Fibroblast of gingiva (primary cell): ENCODE measurements at regions not wholly inside any gene's neighbourhood (a gene's known extent, or its start where the extent isn't known, plus 50 kb on each side); places are given as distances from the start of the nearest gene placed in this dataset.
A peak's percentile ranks its signal among the peaks of the same experiment; 100 is the strongest.

Experiments used
- DNase-seq: peaks from one replicate; pipeline ENCODE4 v3.0.0-alpha.2; 2011; ENCODE audit warnings: low read depth

- no peak for DNase-seq
These were observed 226.5 kb upstream of the ANKRD55 start for GRCh38 chr5:56459394-56460194.

- peak; percentile 40 for DNase-seq
These were observed 225.0 kb upstream of the ANKRD55 start for GRCh38 chr5:56457887-56458812.

- no peak for DNase-seq
These were observed 222.9 kb upstream of the ANKRD55 start for GRCh38 chr5:56456002-56456401.

- no peak for DNase-seq
These were observed 222.3 kb upstream of the ANKRD55 start for GRCh38 chr5:56455417-56455816.

GRCh38 chr5:56454219-56454862 is 221.2 kb upstream of the ANKRD55 start:
- DNase-seq = no peak

- DNase-seq = no peak
These were observed 218.6 kb upstream of the ANKRD55 start for GRCh38 chr5:56451742-56452141.

- no peak for DNase-seq
These were observed 217.6 kb upstream of the ANKRD55 start for GRCh38 chr5:56450766-56451165.

GRCh38 chr5:56449071-56449640 is 216.0 kb upstream of the ANKRD55 start:
- peak; percentile 44 for DNase-seq

GRCh38 chr5:56447656-56448055 is 214.5 kb upstream of the ANKRD55 start:
- DNase-seq = no peak

GRCh38 chr5:56447232-56447631 is 214.1 kb upstream of the ANKRD55 start:
- DNase-seq = peak; percentile 14

GRCh38 chr5:56446728-56447127 is 213.6 kb upstream of the ANKRD55 start:
- DNase-seq = no peak

- DNase-seq = no peak
These were observed 210.7 kb upstream of the ANKRD55 start for GRCh38 chr5:56443826-56444225.

- DNase-seq = peak; percentile 93
These were observed 208.0 kb upstream of the ANKRD55 start for GRCh38 chr5:56440871-56441740.

- DNase-seq = no peak
These were observed 201.9 kb upstream of the ANKRD55 start for GRCh38 chr5:56434986-56435385.

- no peak for DNase-seq
These were observed 200.0 kb upstream of the ANKRD55 start for GRCh38 chr5:56433039-56433617.

GRCh38 chr5:56432321-56432720 is 199.2 kb upstream of the ANKRD55 start:
- DNase-seq = no peak

GRCh38 chr5:56430422-56430821 is 197.3 kb upstream of the ANKRD55 start:
- DNase-seq = no peak

GRCh38 chr5:56429110-56429561 is 196.0 kb upstream of the ANKRD55 start:
- no peak for DNase-seq

- DNase-seq = no peak
These were observed 193.6 kb upstream of the ANKRD55 start for GRCh38 chr5:56426693-56427092.

GRCh38 chr5:56422076-56422762 is 189.1 kb upstream of the ANKRD55 start:
- no peak for DNase-seq
